Left cardiac atrium (tissue), 4 donors: ENCODE measurements at regions not wholly inside any gene's neighbourhood (a gene's known extent, or its start where the extent isn't known, plus 50 kb on each side); places are given as distances from the start of the nearest gene placed in this dataset.
"Not testable (repeated sequence)": the region's sequence is repeated elsewhere in the genome, so short reads cannot be mapped to it uniquely, and the experiment has no call there.

Source experiments
- ATAC-seq, 2 donors: fragments of 200-7000 bp; cut with Tn5 transposase; one replicate each; pipeline ENCODE4 v1.9.1; 2020; ENCODE audit warnings: mild to moderate bottlenecking in 2 of 2, moderate library complexity in 2 of 2
- DNase-seq: peaks from one replicate; pipeline ENCODE4 v3.0.0-alpha.2; 2020
- intact Hi-C, 2 donors: fragments of 100-400 bp; cut with DNase I; formaldehyde crosslinking; loops; one replicate each; pipeline versions ENCODE4 v1.14.1 to v1.15.1; 2022 to 2023
- donor health status: DM: no; HTN: yes; CAD: no.
- donor health status: DM: no; HTN: yes; CAD: no; lungs with severe emphysema.
- donor health status: DM: yes; HTN: yes; CAD: no.
- donor health status: Dilated cardiomyopathy.

GRCh38 chr5:70510161-70510560, 95.0 kb downstream of the GTF2H2C_2 start:
- intact Hi-C loops, ATAC-seq, DNase-seq: not testable (repeated sequence)

DNA sequence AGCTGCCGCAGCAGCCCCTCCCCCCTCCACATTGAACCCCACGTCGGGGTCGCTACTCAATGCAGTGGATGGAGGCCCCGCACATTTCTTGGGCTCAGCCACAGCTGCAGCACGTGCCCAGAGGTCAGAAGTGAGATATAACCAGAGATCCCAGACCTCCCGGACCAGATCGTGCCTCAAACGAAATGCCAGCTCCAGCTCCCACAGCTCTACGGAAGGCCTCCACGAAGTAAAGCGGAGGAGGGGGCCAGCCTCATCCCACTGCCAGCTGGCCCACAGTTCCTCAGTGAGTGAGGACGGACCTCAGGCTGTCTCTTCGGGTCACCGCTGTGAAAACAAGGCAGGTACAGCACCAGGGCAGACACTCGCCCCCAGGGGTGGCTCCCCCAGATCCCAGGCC, 95.6 kb downstream of the GTF2H2C_2 start:
- ATAC-seq, intact Hi-C loops: not testable (repeated sequence)
- peak; percentile 6 for DNase-seq
